Liver (tissue), 3 donors: ENCODE measurements at regions not wholly inside any gene's neighbourhood (a gene's known extent, or its start where the extent isn't known, plus 50 kb on each side); places are given as distances from the start of the nearest gene placed in this dataset.

Experiments used
- ATF3 ChIP-seq: IDR thresholded peaks from 2 replicates; pipeline ENCODE4 v1.6.1; 2016; ENCODE audit warnings: antibody characterized with exemption
- JUND ChIP-seq, 2 donors: IDR thresholded peaks; 2 replicates each; pipeline ENCODE4 v1.6.1; 2016; ENCODE audit warnings: antibody characterized with exemption in 2 of 2
- REST ChIP-seq: IDR thresholded peaks from 2 replicates; pipeline ENCODE4 v1.6.1; 2016; ENCODE audit warnings: antibody characterized with exemption, mild to moderate bottlenecking
- SP1 ChIP-seq: IDR thresholded peaks from 2 replicates; pipeline ENCODE4 v1.6.1; 2018; ENCODE audit warnings: antibody characterized with exemption, mild to moderate bottlenecking
- TAF1 ChIP-seq: conservative IDR thresholded peaks from 2 replicates; pipeline ENCODE4 v1.6.1; 2016; ENCODE audit warnings: antibody characterized with exemption, mild to moderate bottlenecking
- TF ChIP-seq, protein P1 (sequence below): fragments of 150-350 bp; IDR thresholded peaks from 2 replicates; pipeline ENCODE4 v1.5.1; 2017; ENCODE audit warnings: improper control_type of control experiment, low read depth, low read length; ENCODE audit not compliant: missing input control
- TF ChIP-seq, protein P2 (sequence below): IDR thresholded peaks from 2 replicates; pipeline ENCODE4 v1.6.1; 2016; ENCODE audit warnings: antibody characterized with exemption
- TF ChIP-seq, protein P3 (sequence below): IDR thresholded peaks from 2 replicates; pipeline ENCODE4 v1.6.1; 2016; ENCODE audit warnings: antibody characterized with exemption
- donor health status: healthy.
- donor health status: healthy.

DNA sequence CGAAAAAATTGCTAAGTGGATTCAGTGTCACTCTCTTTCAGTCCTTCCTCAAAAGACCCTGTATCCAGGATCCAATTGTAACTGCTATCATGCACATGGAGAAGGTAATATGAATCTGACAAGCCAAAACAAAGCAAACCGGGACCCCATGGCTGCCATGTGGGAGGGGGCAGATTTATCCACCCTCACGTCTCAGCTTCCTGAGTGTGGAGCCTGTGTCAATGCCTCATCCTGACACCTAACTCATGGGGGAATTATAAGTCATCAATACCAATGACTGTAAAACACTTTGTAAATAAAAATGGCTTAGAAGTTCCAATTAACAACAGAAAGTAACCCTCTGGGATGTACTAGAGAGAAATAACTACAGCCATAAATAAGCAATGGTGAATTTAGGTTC, 174.1 kb upstream of the MCHR2 start:
- TF ChIP-seq REST: no peak
- TF ChIP-seq, protein P1, sequence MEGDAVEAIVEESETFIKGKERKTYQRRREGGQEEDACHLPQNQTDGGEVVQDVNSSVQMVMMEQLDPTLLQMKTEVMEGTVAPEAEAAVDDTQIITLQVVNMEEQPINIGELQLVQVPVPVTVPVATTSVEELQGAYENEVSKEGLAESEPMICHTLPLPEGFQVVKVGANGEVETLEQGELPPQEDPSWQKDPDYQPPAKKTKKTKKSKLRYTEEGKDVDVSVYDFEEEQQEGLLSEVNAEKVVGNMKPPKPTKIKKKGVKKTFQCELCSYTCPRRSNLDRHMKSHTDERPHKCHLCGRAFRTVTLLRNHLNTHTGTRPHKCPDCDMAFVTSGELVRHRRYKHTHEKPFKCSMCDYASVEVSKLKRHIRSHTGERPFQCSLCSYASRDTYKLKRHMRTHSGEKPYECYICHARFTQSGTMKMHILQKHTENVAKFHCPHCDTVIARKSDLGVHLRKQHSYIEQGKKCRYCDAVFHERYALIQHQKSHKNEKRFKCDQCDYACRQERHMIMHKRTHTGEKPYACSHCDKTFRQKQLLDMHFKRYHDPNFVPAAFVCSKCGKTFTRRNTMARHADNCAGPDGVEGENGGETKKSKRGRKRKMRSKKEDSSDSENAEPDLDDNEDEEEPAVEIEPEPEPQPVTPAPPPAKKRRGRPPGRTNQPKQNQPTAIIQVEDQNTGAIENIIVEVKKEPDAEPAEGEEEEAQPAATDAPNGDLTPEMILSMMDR: no peak
- TF ChIP-seq ATF3: no peak
- TF ChIP-seq, protein P2, sequence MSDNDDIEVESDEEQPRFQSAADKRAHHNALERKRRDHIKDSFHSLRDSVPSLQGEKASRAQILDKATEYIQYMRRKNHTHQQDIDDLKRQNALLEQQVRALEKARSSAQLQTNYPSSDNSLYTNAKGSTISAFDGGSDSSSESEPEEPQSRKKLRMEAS: no peak
- no peak for TF ChIP-seq SP1
- TF ChIP-seq JUND (IDR thresholded peaks at IDR 0.05): no peak
- TF ChIP-seq TAF1: no peak
- TF ChIP-seq, protein P3, sequence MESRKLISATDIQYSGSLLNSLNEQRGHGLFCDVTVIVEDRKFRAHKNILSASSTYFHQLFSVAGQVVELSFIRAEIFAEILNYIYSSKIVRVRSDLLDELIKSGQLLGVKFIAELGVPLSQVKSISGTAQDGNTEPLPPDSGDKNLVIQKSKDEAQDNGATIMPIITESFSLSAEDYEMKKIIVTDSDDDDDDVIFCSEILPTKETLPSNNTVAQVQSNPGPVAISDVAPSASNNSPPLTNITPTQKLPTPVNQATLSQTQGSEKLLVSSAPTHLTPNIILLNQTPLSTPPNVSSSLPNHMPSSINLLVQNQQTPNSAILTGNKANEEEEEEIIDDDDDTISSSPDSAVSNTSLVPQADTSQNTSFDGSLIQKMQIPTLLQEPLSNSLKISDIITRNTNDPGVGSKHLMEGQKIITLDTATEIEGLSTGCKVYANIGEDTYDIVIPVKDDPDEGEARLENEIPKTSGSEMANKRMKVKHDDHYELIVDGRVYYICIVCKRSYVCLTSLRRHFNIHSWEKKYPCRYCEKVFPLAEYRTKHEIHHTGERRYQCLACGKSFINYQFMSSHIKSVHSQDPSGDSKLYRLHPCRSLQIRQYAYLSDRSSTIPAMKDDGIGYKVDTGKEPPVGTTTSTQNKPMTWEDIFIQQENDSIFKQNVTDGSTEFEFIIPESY: no peak
